HG03175 (cell line): ENCODE measurements at regions not wholly inside any gene's neighbourhood (a gene's known extent, or its start where the extent isn't known, plus 50 kb on each side); places are given as distances from the start of the nearest gene placed in this dataset.

Source experiments
- ATAC-seq: cut with Tn5 transposase; IDR thresholded peaks from one replicate; pipeline ENCODE4 v1.9.1; 2021; ENCODE audit warnings: mild to moderate bottlenecking, moderate library complexity; ENCODE audit not compliant: unreplicated experiment

- no peak for ATAC-seq
These were observed 209.7 kb upstream of the KLF4 start for GRCh38 chr9:107699231-107699630.

DNA sequence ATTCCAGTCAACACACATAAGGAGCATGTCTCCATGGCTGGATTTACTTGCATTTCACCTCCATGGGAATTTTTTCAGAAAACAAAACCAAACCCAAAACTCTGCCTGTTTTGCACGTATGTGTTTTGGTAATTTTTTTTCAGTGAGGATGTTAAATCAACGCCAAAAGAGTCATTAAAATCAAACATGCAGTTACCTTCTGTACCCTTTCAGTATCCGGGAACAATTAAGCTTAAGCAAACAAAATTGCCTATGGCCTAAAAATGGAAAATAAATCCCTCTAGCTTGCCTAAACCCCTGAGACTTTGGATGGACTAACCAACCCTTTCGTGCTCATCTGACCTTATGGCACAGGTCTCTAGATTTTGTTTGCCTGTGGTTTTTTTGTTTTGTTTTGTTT is 209.2 kb upstream of the KLF4 start:
- ATAC-seq, result no peak

- ATAC-seq, result no peak
These were observed 206.7 kb upstream of the KLF4 start for GRCh38 chr9:107696302-107696701.

DNA sequence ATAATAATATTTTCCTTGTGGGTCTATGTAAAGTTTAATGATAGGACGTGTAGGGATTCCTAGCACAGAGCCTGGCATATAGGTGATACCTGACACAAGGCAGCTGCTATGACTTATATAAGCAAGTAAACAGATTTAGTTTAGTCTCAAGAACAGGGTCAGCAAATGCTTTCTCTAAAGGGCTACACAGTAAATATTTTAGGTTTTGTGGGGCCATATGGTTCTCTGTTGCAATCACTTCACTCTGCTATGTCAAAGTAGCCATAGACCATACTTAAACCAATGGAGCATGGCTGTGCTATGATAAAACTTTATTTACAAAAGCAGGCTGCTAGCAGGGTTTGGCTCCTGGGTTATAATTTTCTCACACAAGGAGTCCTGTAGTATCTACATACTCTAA is 204.8 kb upstream of the KLF4 start:
- no peak for ATAC-seq

DNA sequence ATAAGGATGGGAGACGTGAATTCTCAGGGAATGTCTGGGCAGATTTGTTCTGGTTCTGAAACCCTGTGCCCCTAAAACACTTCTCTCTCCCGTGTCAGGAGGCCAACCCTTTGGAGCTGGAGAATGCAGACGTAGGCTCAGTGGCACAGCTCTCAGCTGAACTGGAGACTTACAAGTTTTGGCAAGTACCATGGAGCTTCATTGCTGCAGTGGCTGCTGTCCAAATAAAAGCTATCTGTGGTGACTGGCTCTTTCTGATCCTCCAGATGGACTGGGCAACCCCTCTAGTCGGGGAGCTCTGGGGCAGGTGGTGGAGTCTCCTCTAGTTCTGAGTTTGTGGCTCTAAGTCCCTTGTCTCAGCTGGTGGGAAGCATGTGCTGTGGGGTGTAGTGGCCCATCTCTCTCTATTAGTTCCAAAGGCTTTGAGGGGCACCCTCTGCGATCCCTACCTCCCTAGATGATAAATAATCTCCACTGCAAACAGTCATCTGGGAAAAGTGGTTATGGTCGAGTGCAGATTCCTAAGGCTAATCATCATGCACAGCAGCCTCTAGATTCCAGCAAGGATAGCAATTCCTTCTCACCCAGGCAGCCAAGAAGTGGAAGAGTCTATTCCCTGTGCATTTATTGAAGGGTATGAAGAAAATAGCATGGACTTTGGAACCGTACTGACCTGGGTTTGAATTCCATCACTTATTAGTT is 204.2 kb upstream of the KLF4 start:
- ATAC-seq, result no peak

GRCh38 chr9:107691664-107692063 is 202.1 kb upstream of the KLF4 start:
- no peak for ATAC-seq

DNA sequence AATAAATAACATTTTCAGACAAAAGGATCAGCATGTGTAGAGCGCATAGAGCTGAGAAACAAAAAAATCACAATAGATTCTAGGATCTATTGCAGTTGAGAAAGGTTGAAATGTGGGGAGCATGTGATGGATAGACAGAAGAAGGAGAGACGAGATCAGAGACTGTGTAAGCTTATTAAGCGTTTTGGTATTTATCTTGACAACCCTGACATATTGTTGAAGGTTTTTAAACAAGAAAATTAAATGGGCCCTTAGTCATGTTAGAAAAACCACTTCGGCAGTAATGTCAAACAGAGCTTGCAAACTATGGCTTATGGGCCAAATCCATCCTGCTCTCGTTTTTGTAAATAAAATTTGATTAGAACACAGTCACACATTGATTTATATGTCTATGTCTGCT is 200.5 kb upstream of the KLF4 start:
- ATAC-seq, result no peak

DNA sequence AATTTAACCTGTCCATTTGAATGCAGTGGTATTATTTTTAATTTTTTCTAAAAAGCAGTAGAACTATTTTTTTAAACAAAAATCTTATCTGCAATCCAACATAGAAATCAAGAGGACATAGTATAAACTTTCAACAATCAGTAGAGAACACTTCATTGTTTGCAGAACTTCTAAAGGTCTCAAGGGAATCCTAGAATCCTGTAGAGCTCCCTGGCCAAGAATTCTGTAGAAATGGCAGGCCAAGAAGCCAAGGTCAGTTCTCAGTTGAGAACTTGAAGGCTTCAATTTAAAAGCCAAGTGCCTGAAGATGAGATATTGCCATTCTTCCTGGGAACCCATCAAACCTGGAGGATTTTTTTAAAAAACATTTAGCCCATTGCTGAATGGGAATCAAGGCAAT is 199.2 kb upstream of the KLF4 start:
- no peak for ATAC-seq

- ATAC-seq, result no peak
These were observed 196.3 kb upstream of the KLF4 start for GRCh38 chr9:107685901-107686300.

DNA sequence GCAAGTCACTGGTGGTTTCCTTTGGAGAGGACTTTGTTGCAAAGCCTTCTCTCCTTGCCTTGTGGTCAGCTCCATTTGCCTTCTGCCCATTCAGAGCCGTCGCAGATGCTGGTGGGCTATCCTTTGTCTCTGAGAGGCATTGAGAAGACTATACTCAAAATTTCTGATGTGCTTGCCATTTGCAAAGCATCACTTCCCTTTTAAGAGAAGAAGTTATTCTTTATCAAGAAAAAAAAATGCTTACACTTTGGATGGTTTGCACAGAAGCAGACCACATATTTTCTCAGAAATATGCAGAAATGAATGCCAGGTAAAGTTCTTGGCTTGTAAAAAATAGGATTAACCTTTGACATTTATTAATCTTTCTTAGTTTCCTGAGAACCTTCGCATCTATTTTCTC is 195.8 kb upstream of the KLF4 start:
- no peak for ATAC-seq

DNA sequence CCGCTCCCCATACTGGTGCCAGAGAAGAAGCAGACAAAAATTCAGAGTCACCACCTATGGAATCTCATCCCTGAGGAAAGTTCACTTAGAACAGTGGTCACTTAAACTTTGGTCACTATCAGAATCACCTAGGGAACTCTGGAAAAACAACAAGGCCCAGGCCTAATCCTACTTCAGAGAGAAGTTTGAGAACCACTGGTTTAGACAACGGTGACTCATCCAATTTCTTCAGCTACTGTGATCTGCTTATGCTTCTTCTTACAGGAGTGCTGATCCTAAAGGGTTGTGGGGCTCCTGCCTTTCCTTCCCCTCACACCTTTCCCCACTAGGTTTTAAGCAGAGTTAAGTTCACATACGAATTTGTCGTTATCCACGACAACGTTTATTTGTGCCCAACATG is 194.7 kb upstream of the KLF4 start:
- no peak for ATAC-seq

GRCh38 chr9:107683566-107683965 is 194.0 kb upstream of the KLF4 start:
- no peak for ATAC-seq

- no peak for ATAC-seq
These were observed 192.4 kb upstream of the KLF4 start for GRCh38 chr9:107681988-107682387.

DNA sequence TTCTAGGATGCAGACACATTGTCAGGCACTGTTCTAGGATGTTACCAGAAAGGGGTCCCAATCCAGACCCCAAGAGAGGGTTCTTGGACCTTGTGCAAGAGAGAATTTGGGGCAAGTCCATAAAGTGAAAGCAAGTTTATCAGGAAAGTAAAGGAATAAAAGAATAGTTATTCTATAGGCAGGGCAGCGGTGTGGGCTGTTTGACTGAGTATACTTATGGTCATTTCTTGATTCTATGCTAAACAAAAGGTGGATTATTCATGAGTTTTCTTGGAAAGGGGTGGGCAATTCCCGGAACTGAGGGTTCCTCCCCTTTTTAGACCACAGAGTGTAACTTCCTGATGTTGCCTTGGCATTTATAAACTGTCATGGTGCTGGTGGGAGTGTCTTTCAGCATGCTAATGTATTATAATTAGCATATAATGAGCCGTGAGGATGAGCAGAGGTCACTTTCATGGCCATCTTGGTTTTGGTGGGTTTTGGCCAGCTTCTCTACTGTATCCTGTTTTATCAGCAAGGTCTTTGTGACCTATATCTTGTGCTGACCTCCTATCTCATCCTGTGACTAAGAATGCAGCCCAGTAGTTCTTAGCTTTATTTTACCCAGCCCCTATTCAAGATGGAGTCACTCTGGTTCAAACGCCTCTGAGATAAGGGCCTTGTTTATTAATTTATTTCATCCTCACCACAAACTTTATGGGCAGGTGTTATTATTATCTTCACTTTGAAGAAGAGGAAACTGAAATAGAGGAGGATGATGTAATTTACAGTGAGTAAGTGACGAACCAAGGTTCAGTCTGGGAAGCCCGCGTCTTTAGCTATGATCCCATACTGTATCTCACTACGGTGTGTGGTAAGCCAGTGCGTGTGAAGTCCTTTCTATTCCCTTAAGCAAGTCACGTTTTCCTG is 186.0 kb upstream of the KLF4 start:
- ATAC-seq, result no peak

GRCh38 chr9:107674721-107675277 is 185.2 kb upstream of the KLF4 start:
- no peak for ATAC-seq

GRCh38 chr9:107673861-107674720 is 184.5 kb upstream of the KLF4 start:
- ATAC-seq, result no peak

GRCh38 chr9:107671588-107671987 is 182.0 kb upstream of the KLF4 start:
- ATAC-seq, result no peak

DNA sequence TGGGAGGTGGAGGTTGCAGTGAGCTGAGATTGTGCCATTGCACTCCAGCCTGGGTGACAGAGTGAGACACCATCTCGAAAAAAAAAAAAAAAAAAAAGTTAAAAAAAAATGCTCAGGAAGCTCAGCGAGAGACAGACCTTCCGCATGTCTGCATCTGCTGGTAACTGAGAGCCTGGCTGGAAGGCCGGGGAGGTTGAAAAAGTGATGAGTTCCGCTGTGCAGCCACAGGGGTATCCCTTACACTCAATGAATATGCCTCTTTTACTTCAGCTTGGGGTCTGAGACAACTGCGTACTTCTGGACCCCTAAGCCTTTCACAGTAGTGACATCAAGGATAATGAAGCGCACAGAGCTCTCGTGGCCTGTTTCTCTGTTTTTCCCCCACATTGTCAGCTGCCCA is 179.9 kb upstream of the KLF4 start:
- ATAC-seq, result no peak

DNA sequence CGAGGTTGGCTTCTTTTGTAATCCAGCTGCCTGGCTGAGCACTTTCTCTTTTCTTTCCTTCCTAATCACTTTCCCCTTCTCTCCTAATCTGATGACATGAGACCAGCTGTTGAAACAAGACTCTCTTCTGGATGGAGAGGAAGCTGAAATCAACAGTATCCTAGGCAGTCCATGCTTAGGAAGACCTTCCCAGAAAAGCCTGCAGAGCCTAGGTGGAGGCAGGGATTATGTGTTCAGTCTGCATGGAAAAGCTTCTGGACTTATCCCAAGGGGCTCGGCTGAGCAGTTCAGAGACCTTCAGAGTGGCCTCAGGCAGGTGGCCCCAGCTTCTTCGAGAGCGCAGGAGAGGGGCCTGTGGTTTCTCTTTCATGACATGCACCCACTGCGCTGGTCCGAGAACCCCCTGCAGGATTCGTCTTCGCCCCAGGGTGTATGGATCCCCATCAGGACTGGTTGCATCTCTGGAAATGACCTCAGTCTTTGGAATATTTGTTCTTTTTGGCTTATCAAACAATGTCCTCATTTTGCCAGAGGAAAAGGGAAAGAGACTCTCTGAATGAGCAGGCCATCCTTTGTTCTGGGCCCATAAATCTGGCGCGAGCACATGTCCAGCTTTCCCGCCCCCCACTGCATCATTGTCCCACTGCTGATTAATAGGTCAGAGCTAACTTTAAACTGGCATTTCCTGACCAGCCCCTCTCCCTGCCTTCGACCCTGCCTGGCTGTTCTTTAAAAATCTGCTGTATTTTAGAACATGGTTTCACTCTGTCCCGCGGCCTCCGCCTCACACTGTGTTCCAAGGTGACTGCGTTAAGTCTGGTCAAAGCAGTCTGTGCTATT is 177.9 kb upstream of the KLF4 start:
- ATAC-seq, result no peak

GRCh38 chr9:107665057-107665456 is 175.5 kb upstream of the KLF4 start:
- no peak for ATAC-seq
